Heart right ventricle (tissue), 16 donors: ENCODE measurements at regions not wholly inside any gene's neighbourhood (a gene's known extent, or its start where the extent isn't known, plus 50 kb on each side); places are given as distances from the start of the nearest gene placed in this dataset.

Experiments
- ATAC-seq, 8 donors: fragments of 200-7000 bp; cut with Tn5 transposase; one replicate each; pipeline ENCODE4 v1.9.1; 2020; ENCODE audit warnings: mild to moderate bottlenecking in 8 of 8, moderate library complexity in 8 of 8, moderate number of reproducible peaks in 1 of 8
- DNase-seq, 2 donors: peaks; one replicate each; pipeline ENCODE4 v3.0.0-alpha.2; 2020
- H3K27ac ChIP-seq, 10 donors: fragments of 200-600 bp; sonication (generic) in 2 of 10; one replicate each; pipeline versions ENCODE4 v1.5.0 to v1.8.0; 2020 to 2022; ENCODE audit warnings: mild to moderate bottlenecking in 3 of 10
- H3K27me3 ChIP-seq, 7 donors: fragments of 200-600 bp; one replicate each; pipeline ENCODE4 v1.8.0; 2021 to 2022; ENCODE audit warnings: mild to moderate bottlenecking in 2 of 7
- H3K36me3 ChIP-seq, 9 donors: fragments of 200-600 bp; sonication (generic) in 1 of 9; one replicate each; pipeline versions ENCODE4 v1.5.0 to v1.8.0; 2020 to 2022; ENCODE audit warnings: mild to moderate bottlenecking in 2 of 9
- H3K4me1 ChIP-seq, 9 donors: fragments of 200-600 bp; sonication (generic) in 1 of 9; one replicate each; pipeline versions ENCODE4 v1.5.0 to v1.8.0; 2020 to 2022; ENCODE audit warnings: mild to moderate bottlenecking in 4 of 9
- H3K4me3 ChIP-seq, 10 donors: fragments of 200-600 bp; sonication (generic) in 2 of 10; one replicate each; pipeline versions ENCODE4 v1.5.0 to v1.8.0; 2020 to 2022; ENCODE audit warnings: mild to moderate bottlenecking in 7 of 10, moderate library complexity in 2 of 10
- H3K9me3 ChIP-seq, 11 donors: fragments of 200-600 bp in 10 of 11; sonication (generic) in 2 of 11; one replicate each; pipeline versions ENCODE4 v1.5.0 to v1.8.0; 2013 to 2022; ENCODE audit warnings: mild to moderate bottlenecking in 2 of 11, control low read depth in 1 of 11, moderate library complexity in 1 of 11
- WGBS, 2 donors: extraction: QIAGEN DNeasy Blood & Tissue Kit; methylation state at CpG; one replicate each; pipeline ENCODE4 v1.1.7; 2013; ENCODE audit warnings: inconsistent platforms in 1 of 2; 5-methylcytosine and 5-hydroxymethylcytosine counted together
- intact Hi-C, 10 donors: fragments of 100-400 bp; cut with DNase I; formaldehyde crosslinking; loops; one replicate each; pipeline versions ENCODE4 v1.11.1 to v1.14.2; 2022
- TF ChIP-seq, protein P1 (sequence below), 9 donors: fragments of 200-600 bp; sonication (generic) in 2 of 9; IDR thresholded peaks; one replicate each; pipeline versions ENCODE4 v1.5.0 to v1.8.0; 2021 to 2022; ENCODE audit warnings: antibody characterized with exemption in 9 of 9, mild to moderate bottlenecking in 5 of 9, moderate library complexity in 1 of 9
- donor health status: Arrhythmogenic right ventricular cardiomyopathy.
- donor health status: ischemic (EF 13 %, LVEDD 7.1; RV severe dilation, severe dysfunction).
- donor health status: healthy with polysubstance abuse.
- donor health status: DM: no; HTN: yes; CAD: no.
- donor health status: DM: no; HTN: no; CAD: no.
- donor health status: ischemic (EF 25% LVEDD 6.9; RV normal size, moderate dysfunction).
- donor health status: ischemic (EF 25% LVEDD 5.7; RV mildly dilated, moderate dysfunction).
- donor health status: healthy.
- donor health status: DM: yes; HTN: yes; CAD: no.
- donor health status: Ischemic cardiomyopathy.
- donor health status: ischemic (EF 35%, LVEDD 5.7; RV mildly dilated, moderate dysfunction).
- donor health status: nonischemic (EF 11% LVEDD 7.7; RV severe dilation, severe dysfunction).
- donor health status: DM: yes; HTN: yes; CAD: no.
- donor health status: PGD.
- donor health status: ischemic (EF 29% LVEDD 5.4; RV normal size, mild dysfunction).
- donor health status: nonischemic (EF 23%, LVEDD 6.1; RV moderate dilation, normal function).

DNA sequence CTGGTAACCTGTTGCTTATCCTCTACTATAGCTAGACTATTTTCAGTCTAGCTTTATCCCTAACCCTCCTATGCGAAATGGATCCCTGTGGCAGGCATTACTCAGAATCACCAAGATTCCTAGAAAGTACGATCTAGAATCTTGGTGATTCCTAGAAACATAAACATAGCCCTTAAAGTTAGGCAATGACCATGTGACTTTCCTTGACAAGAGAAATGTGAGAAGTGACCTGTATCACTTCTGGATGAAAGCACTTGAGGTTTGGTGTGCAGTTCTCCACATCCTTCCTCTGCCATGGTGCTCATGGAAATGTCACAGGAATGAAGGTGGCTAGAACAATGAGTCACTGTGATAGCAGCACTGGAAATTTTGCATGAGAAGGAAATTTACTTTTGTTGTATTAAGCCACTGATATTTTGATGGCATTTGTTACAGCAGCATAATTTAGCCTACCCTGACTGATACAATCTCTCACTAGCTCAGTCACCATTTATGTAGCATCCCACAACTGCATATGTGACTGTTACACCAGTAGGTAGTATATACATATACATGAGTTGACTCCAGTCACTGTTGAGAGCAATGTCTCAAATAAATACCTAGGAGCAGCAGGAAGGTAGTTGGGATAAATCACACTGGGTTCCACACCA, 68.3 kb upstream of the MAPRE2 start:
- intact Hi-C loops = loop anchor here in 2 of 10 donors (10.0 kb wide), 1 partner anchor 88 kb away; no protein-coding TSS in a partner anchor
- peaks cover 0 to 5% (median 0%) of the 10 kb centered on the region in 11 donors for H3K9me3 ChIP-seq
- no peak overlapping the region for H3K4me3 ChIP-seq
- TF ChIP-seq, protein P1, sequence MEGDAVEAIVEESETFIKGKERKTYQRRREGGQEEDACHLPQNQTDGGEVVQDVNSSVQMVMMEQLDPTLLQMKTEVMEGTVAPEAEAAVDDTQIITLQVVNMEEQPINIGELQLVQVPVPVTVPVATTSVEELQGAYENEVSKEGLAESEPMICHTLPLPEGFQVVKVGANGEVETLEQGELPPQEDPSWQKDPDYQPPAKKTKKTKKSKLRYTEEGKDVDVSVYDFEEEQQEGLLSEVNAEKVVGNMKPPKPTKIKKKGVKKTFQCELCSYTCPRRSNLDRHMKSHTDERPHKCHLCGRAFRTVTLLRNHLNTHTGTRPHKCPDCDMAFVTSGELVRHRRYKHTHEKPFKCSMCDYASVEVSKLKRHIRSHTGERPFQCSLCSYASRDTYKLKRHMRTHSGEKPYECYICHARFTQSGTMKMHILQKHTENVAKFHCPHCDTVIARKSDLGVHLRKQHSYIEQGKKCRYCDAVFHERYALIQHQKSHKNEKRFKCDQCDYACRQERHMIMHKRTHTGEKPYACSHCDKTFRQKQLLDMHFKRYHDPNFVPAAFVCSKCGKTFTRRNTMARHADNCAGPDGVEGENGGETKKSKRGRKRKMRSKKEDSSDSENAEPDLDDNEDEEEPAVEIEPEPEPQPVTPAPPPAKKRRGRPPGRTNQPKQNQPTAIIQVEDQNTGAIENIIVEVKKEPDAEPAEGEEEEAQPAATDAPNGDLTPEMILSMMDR (IDR thresholded peaks at IDR 0.05) = no peak
- WGBS, 2 donors = 86 to 87% methylated on average over 2 of the region's 2 CpGs
- H3K27ac ChIP-seq = no peak overlapping the region
- peaks cover 0 to 18% (median 0%) of the 10 kb centered on the region in 7 donors for H3K27me3 ChIP-seq
- ATAC-seq = no peak
- DNase-seq = no peak
- no peaks in the 10 kb centered on the region for H3K36me3 ChIP-seq
- H3K4me1 ChIP-seq = peaks cover 0 to 26% (median 12%) of the 10 kb centered on the region in 9 donors

DNA sequence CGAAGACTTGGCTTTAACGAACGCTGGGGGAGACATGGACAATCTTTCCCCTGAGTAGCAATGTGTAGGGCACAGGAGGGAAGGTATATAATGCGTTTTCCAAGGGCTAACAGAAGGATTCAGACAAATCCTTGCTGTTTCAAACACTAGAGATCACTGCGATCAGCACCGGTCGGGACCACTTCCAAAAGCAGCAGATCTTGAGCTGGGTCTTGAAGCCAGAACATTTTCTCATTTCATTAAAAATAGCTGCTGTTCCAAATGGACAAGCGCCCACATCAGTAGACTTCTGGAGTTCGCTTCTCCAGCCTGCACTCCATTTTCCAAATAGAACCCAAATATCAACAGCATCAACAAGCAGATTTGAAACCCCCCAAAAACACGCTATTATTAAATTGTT, 65.1 kb upstream of the MAPRE2 start:
- intact Hi-C loops = loop anchor here in 3 of 10 donors (5.0 to 10.0 kb wide), 2 partner anchors 91 to 94 kb away; no protein-coding TSS in a partner anchor
- H3K4me3 ChIP-seq = peak overlapping the region; percentile 55 to 90 (median 80)

DNA sequence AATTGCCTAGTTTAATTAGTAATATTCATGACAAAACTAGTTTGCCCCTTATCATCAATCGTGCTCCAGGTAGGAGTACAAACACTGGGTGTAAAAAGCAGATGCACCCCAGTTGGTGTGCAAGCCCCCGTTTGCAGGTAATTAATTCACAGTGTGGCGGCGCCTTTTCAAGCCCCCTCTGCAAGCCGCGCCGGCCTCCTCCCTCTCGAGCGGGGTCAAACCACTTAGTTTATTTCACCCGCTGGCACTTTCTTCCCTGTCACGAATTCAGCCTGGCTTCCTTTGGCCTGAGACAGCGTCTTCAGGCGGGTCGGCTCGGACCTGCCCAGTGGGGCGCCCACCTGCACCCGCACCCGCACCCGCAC, 64.7 kb upstream of the MAPRE2 start:
- DNase-seq = no peak
- TF ChIP-seq, protein P1 (IDR thresholded peaks at IDR 0.05) = no peak
- intact Hi-C loops = loop anchor here in 3 of 10 donors (5.0 to 10.0 kb wide), 2 partner anchors 92 to 94 kb away; no protein-coding TSS in a partner anchor
- Histone ChIP-seq H3K9me3 (peaks cover 0 to 5% (median 0%) of the 10 kb centered on the region in 11 donors), H3K4me3 (peak overlapping the region; percentile 55 to 90 (median 80)), H3K4me1 (peaks cover 0 to 37% (median 26%) of the 10 kb centered on the region in 9 donors), H3K27me3 (peaks cover 0 to 18% (median 0%) of the 10 kb centered on the region in 7 donors), H3K36me3 (no peaks in the 10 kb centered on the region), H3K27ac (peak overlapping the region in 7 of 10 donors; percentile 25 to 84 (median 56))
- WGBS, 2 donors = 3 to 4% methylated on average over 19 of the region's 19 CpGs
- no peak for ATAC-seq

More for the DNA sequence above, 65.1 kb upstream of the MAPRE2 start:
- peaks cover 0 to 18% (median 0%) of the 10 kb centered on the region in 7 donors for H3K27me3 ChIP-seq
- DNase-seq = peak in 1 of 2 donors; percentile 22
- peaks cover 0 to 5% (median 0%) of the 10 kb centered on the region in 11 donors for H3K9me3 ChIP-seq
- 36 to 43% methylated on average over 10 of the region's 10 CpGs for WGBS, 2 donors
- ATAC-seq = no peak
- peak overlapping the region in 5 of 10 donors; percentile 6 to 84 (median 63) for H3K27ac ChIP-seq
- no peaks in the 10 kb centered on the region for H3K36me3 ChIP-seq
- peaks cover 0 to 37% (median 26%) of the 10 kb centered on the region in 9 donors for H3K4me1 ChIP-seq
- TF ChIP-seq, protein P1 (IDR thresholded peaks at IDR 0.05) = no peak

DNA sequence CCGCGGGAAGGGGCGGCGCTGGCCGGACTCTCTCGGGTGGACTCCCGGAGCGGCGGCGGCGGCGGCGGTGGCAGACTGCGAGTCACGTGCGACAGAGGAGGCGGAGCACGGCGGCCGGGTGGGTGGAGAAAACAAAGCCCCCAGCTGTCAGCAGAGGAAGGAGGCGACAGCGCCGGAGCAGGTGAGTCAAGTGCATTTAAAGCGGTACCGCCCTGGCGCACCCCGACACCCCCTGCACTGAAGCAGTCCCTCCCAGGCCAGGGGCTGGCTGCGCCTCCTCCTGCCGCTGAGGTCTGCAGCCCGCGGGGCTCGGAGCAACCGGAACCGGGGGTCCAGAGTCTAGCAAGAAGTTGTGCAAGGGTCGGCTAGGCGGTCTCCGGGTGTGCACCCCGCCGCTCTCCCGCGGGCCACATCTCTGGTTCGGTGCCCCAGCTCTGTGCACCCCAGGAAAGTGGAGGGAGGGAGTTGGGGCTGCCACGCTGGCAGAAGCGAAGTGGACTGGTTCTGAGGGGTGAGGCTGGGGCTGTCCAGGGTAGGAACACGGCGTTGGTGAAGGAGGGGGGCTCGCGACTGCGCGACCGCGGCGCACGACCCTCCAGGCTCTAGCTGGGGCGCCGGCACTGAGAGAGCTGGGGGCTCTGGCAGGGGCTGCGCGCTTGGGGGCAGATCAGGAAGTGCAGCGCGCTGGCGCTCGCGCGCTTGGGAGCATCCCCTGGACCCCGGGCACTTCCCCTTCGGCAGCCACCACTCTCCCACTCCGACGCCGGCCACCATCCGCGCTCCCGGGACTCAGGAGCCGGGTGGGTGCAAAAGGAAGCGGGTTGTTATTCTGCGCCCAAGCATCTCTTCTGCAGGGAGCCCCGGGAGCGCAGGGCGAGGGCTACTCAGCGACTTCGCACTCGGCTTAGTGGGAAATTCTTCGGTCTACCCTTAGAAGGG, 64.0 kb upstream of the MAPRE2 start:
- peak overlapping the region; percentile 55 to 90 (median 80) for H3K4me3 ChIP-seq
- H3K9me3 ChIP-seq = peaks cover 0 to 5% (median 0%) of the 10 kb centered on the region in 11 donors
- TF ChIP-seq, protein P1 (IDR thresholded peaks at IDR 0.05) = no peak
- H3K4me1 ChIP-seq = peaks cover 0 to 37% (median 26%) of the 10 kb centered on the region in 9 donors
- WGBS, 2 donors = 0 to 1% methylated on average over 80 to 82 of the region's 82 CpGs
- ATAC-seq = peak; percentile 75 to 88 (median 82)
- peaks cover 0 to 18% (median 0%) of the 10 kb centered on the region in 7 donors for H3K27me3 ChIP-seq
- peak overlapping the region in 8 of 10 donors; percentile 25 to 84 (median 62) for H3K27ac ChIP-seq
- peak; percentile 82 to 83 for DNase-seq
- H3K36me3 ChIP-seq = no peaks in the 10 kb centered on the region
- intact Hi-C loops = loop anchor here in 3 of 10 donors (5.0 to 10.0 kb wide), 2 partner anchors 92 to 95 kb away; no protein-coding TSS in a partner anchor
